Activated CD8-positive, alpha-beta T cell treated with anti-CD3 and anti-CD28 coated beads for 36 hours (primary cell): ENCODE measurements at regions not wholly inside any gene's neighbourhood (a gene's known extent, or its start where the extent isn't known, plus 50 kb on each side); places are given as distances from the start of the nearest gene placed in this dataset.

ENCODE experiments used
- ATAC-seq: fragments of 200-7000 bp; cut with Tn5 transposase; one replicate; pipeline ENCODE4 v1.10.0; 2021; ENCODE audit warnings: mild to moderate bottlenecking, moderate library complexity
- CTCF ChIA-PET: fragments of 350-600 bp; sonication (Branson Sonifier 250); formaldehyde crosslinking; loops from one replicate; lab custom pipeline; 2021; ENCODE audit warnings: antibody characterized with exemption; lab: Charles Lee
- POLR2A ChIA-PET: fragments of 350-600 bp; sonication (Branson Sonifier 250); formaldehyde crosslinking; loops from one replicate; lab custom pipeline; 2021; ENCODE audit warnings: antibody characterized with exemption; lab: Charles Lee
- DNase-seq: peaks from one replicate; pipeline ENCODE4 v3.0.0-alpha.2; 2020
- H3K27ac Mint-ChIP-seq: one replicate; pipeline ENCODE4 v1.8.0; 2021; ENCODE audit warnings: mild to moderate bottlenecking, mixed read lengths
- H3K27me3 Mint-ChIP-seq: one replicate; pipeline ENCODE4 v1.8.0; 2021; ENCODE audit warnings: mixed read lengths
- H3K36me3 Mint-ChIP-seq: one replicate; pipeline ENCODE4 v1.8.0; 2021; ENCODE audit warnings: low read depth, mixed read lengths
- H3K4me1 Mint-ChIP-seq: one replicate; pipeline ENCODE4 v1.8.0; 2021; ENCODE audit warnings: low read depth, mixed read lengths
- H3K4me3 Mint-ChIP-seq: one replicate; pipeline ENCODE4 v1.8.0; 2021; ENCODE audit warnings: mild to moderate bottlenecking, moderate library complexity, mixed read lengths
- H3K9me3 Mint-ChIP-seq: one replicate; pipeline ENCODE4 v1.8.0; 2021; ENCODE audit warnings: mixed read lengths
- CTCF ChIP-seq: fragments of 200-600 bp; IDR thresholded peaks from one replicate; pipeline ENCODE4 v1.8.0; 2022; ENCODE audit warnings: antibody characterized with exemption, mild to moderate bottlenecking
- intact Hi-C: fragments of 100-400 bp; cut with micrococcal nuclease; formaldehyde crosslinking; loops from one replicate; pipeline ENCODE4 v1.10.0; 2022

- POLR2A ChIA-PET = no interaction called here
- Mint-ChIP-seq H3K36me3 (no peaks in the 10 kb centered on the region), H3K4me3 (no peak overlapping the region), H3K9me3 (no peaks in the 10 kb centered on the region), H3K27me3 (peaks cover 41% of the 10 kb centered on the region), H3K4me1 (peaks cover 17% of the 10 kb centered on the region), H3K27ac (no peak overlapping the region)
- peak; percentile 42 for ATAC-seq
- no peak for TF ChIP-seq CTCF
- no peak for DNase-seq
- intact Hi-C loops = no loop called here
- CTCF ChIA-PET = interaction anchor here (0.8 to 1.3 kb wide), 3 partner anchors 14 to 102 kb away, joined by 3 read pairs; no protein-coding TSS in a partner anchor
These were observed 80.3 kb downstream of the CDO1 start for GRCh38 chr5:115736004-115736689.

- Mint-ChIP-seq H3K4me3 (no peak overlapping the region), H3K27ac (no peak overlapping the region), H3K36me3 (no peaks in the 10 kb centered on the region), H3K27me3 (peaks cover 39% of the 10 kb centered on the region), H3K9me3 (no peaks in the 10 kb centered on the region), H3K4me1 (peaks cover 17% of the 10 kb centered on the region)
- ChIA-PET POLR2A (no interaction called here), CTCF (interaction anchor here (1.2 to 1.3 kb wide), 2 partner anchors 15 to 19 kb away, joined by 3 read pairs; no protein-coding TSS in a partner anchor)
- no peak for ATAC-seq
- intact Hi-C loops = no loop called here
- DNase-seq = no peak
- no peak for TF ChIP-seq CTCF
These were observed 81.1 kb downstream of the CDO1 start for GRCh38 chr5:115735108-115735998.

GRCh38 chr5:115733607-115734006 lies 82.9 kb downstream of the CDO1 start:
- no peak overlapping the region for H3K4me3 Mint-ChIP-seq
- ATAC-seq (no peak), DNase-seq (no peak)
- H3K27ac Mint-ChIP-seq = no peak overlapping the region
- no peaks in the 10 kb centered on the region for H3K9me3 Mint-ChIP-seq
- ChIA-PET POLR2A (interaction anchor here (1.0 kb wide), 1 partner anchor 20 kb away, joined by 3 read pairs; no protein-coding TSS in a partner anchor), CTCF (interaction anchor here (0.9 kb wide), 1 partner anchor 45 kb away, joined by 4 read pairs; no protein-coding TSS in a partner anchor)
- TF ChIP-seq CTCF = no peak
- H3K4me1 Mint-ChIP-seq = peaks cover 17% of the 10 kb centered on the region
- peaks cover 39% of the 10 kb centered on the region for H3K27me3 Mint-ChIP-seq
- intact Hi-C loops = no loop called here
- H3K36me3 Mint-ChIP-seq = no peaks in the 10 kb centered on the region

GRCh38 chr5:115732026-115732425 lies 84.4 kb downstream of the CDO1 start:
- no peak for TF ChIP-seq CTCF
- CTCF ChIA-PET = no interaction called here
- H3K27ac Mint-ChIP-seq = no peak overlapping the region
- peaks cover 14% of the 10 kb centered on the region for H3K4me1 Mint-ChIP-seq
- H3K4me3 Mint-ChIP-seq = no peak overlapping the region
- no peaks in the 10 kb centered on the region for H3K36me3 Mint-ChIP-seq
- intact Hi-C loops = no loop called here
- POLR2A ChIA-PET = no interaction called here
- H3K9me3 Mint-ChIP-seq = no peaks in the 10 kb centered on the region
- ATAC-seq = no peak
- DNase-seq = no peak
- peaks cover 33% of the 10 kb centered on the region for H3K27me3 Mint-ChIP-seq

GRCh38 chr5:115725522-115725921 lies 90.9 kb downstream of the CDO1 start:
- TF ChIP-seq CTCF = no peak
- Mint-ChIP-seq H3K27ac (no peak overlapping the region), H3K9me3 (no peaks in the 10 kb centered on the region), H3K27me3 (peaks cover 18% of the 10 kb centered on the region), H3K4me1 (no peaks in the 10 kb centered on the region), H3K4me3 (no peak overlapping the region), H3K36me3 (no peaks in the 10 kb centered on the region)
- DNase-seq (no peak), ATAC-seq (no peak)
- ChIA-PET POLR2A (no interaction called here), CTCF (no interaction called here)
- intact Hi-C loops = no loop called here
